ENCODE measurements at regions not wholly inside any gene's neighbourhood (a gene's known extent, or its start where the extent isn't known, plus 50 kb on each side); places are given as distances from the start of the nearest gene placed in this dataset.

GRCh38 chr4:67161311-67161710 is 384.0 kb downstream of the CENPC start:
- intact Hi-C loops (cut with micrococcal nuclease; ENCODE audit: unreplicated experiment): no loop called here
- no peak for ATAC-seq
- no peaks in the 10 kb centered on the region for H3K27me3 ChIP-seq (ENCODE audit: control insufficient read depth, insufficient read depth, low read length)
- H3K36me3 ChIP-seq (ENCODE audit: control insufficient read depth, insufficient read depth, low read length): no peaks in the 10 kb centered on the region
- no peak overlapping the region for H3K27ac ChIP-seq (ENCODE audit: low read length)
- ChIA-PET POLR2A (no interaction called here), CTCF (no interaction called here)
- no peak for DNase-seq (ENCODE audit: low read depth, low spot score)
- no peaks in the 10 kb centered on the region for H3K9me3 ChIP-seq (ENCODE audit: control insufficient read depth, insufficient read depth, low read depth, low read length)
- H3K4me3 ChIP-seq (ENCODE audit: low read depth in 2 of 2, low read length in 2 of 2): no peak overlapping the region
- BruUV-seq (replicated peaks): no TSS peak
- TF ChIP-seq SIN3A (IDR thresholded peaks at IDR 0.05; ENCODE audit: borderline replicate concordance, insufficient read depth, low read depth, low read length) (no peak), REST (IDR thresholded peaks at IDR 0.05; ENCODE audit: insufficient read depth in 1 of 2, low read depth in 2 of 2, low read length in 1 of 2) (no peak), TCF7L2 (IDR thresholded peaks at IDR 0.05; ENCODE audit: low read depth, low read length) (no peak), POLR2AphosphoS5 (IDR thresholded peaks at IDR 0.05; ENCODE audit: low read depth, low read length) (no peak), CTCF (IDR thresholded peaks at IDR 0.05) (no peak)
- no peaks in the 10 kb centered on the region for H3K4me1 ChIP-seq (ENCODE audit: control insufficient read depth, insufficient read depth, low read length)
- in situ Hi-C loops (cut with HindIII; ENCODE audit: low pct_unique_long_range_greater_than_20kb, low sequenced_read_pairs): no loop called here

GRCh38 chr4:67160394-67160793 is 384.9 kb downstream of the CENPC start:
- intact Hi-C loops (cut with micrococcal nuclease; ENCODE audit: unreplicated experiment): no loop called here

More at GRCh38 chr4:67160394-67160793, 384.9 kb downstream of the CENPC start:
- POLR2A ChIA-PET: no interaction called here
- H3K4me1 ChIP-seq (ENCODE audit: control insufficient read depth, insufficient read depth, low read length): no peaks in the 10 kb centered on the region
- DNase-seq (ENCODE audit: low read depth, low spot score): no peak
- BruUV-seq (replicated peaks): no TSS peak
- in situ Hi-C loops (cut with HindIII; ENCODE audit: low pct_unique_long_range_greater_than_20kb, low sequenced_read_pairs): no loop called here
- H3K9me3 ChIP-seq (ENCODE audit: control insufficient read depth, insufficient read depth, low read depth, low read length): no peaks in the 10 kb centered on the region
- H3K27ac ChIP-seq (ENCODE audit: low read length): no peak overlapping the region
- no peaks in the 10 kb centered on the region for H3K27me3 ChIP-seq (ENCODE audit: control insufficient read depth, insufficient read depth, low read length)
- TF ChIP-seq SIN3A (IDR thresholded peaks at IDR 0.05; ENCODE audit: borderline replicate concordance, insufficient read depth, low read depth, low read length): no peak
- no peak for TF ChIP-seq POLR2AphosphoS5 (IDR thresholded peaks at IDR 0.05; ENCODE audit: low read depth, low read length)
- TF ChIP-seq CTCF (IDR thresholded peaks at IDR 0.05): no peak
- no peak for TF ChIP-seq REST (IDR thresholded peaks at IDR 0.05; ENCODE audit: insufficient read depth in 1 of 2, low read depth in 2 of 2, low read length in 1 of 2)
- no peak for TF ChIP-seq TCF7L2 (IDR thresholded peaks at IDR 0.05; ENCODE audit: low read depth, low read length)
- no peaks in the 10 kb centered on the region for H3K36me3 ChIP-seq (ENCODE audit: control insufficient read depth, insufficient read depth, low read length)
- CTCF ChIA-PET: no interaction called here
- ATAC-seq: no peak
- H3K4me3 ChIP-seq (ENCODE audit: low read depth in 2 of 2, low read length in 2 of 2): no peak overlapping the region

Measured in Panc1 (cell line).